ENCODE measurements at regions not wholly inside any gene's neighbourhood (a gene's known extent, or its start where the extent isn't known, plus 50 kb on each side); places are given as distances from the start of the nearest gene placed in this dataset.
"Not testable (repeated sequence)": the region's sequence is repeated elsewhere in the genome, so short reads cannot be mapped to it uniquely, and the experiment has no call there.

GRCh38 chr12:46516933-46517578 is 144.5 kb upstream of the SLC38A2 start:
- no peak for DNase-seq

- DNase-seq = no peak
Measured at GRCh38 chr12:46516238-46516932, 143.8 kb upstream of the SLC38A2 start.

GRCh38 chr12:46515829-46516228 is 143.3 kb upstream of the SLC38A2 start:
- DNase-seq = no peak

- no peak for DNase-seq
Measured at GRCh38 chr12:46514886-46515285, 142.3 kb upstream of the SLC38A2 start.

- DNase-seq = not testable (repeated sequence)
Measured at GRCh38 chr12:46510257-46510656, 137.7 kb upstream of the SLC38A2 start.

GRCh38 chr12:46509135-46509534 is 136.6 kb upstream of the SLC38A2 start:
- DNase-seq = no peak

GRCh38 chr12:46508651-46509050 is 136.1 kb upstream of the SLC38A2 start:
- DNase-seq = no peak

GRCh38 chr12:46507766-46508165 is 135.2 kb upstream of the SLC38A2 start:
- DNase-seq = no peak

GRCh38 chr12:46506961-46507360 is 134.4 kb upstream of the SLC38A2 start:
- DNase-seq = no peak

GRCh38 chr12:46506198-46506597 is 133.6 kb upstream of the SLC38A2 start:
- DNase-seq = no peak

GRCh38 chr12:46504494-46504893 is 131.9 kb upstream of the SLC38A2 start:
- no peak for DNase-seq

GRCh38 chr12:46503637-46504175 is 131.1 kb upstream of the SLC38A2 start:
- DNase-seq = no peak

GRCh38 chr12:46500673-46501072 is 128.1 kb upstream of the SLC38A2 start:
- no peak for DNase-seq

GRCh38 chr12:46499901-46500300 is 127.3 kb upstream of the SLC38A2 start:
- no peak for DNase-seq

GRCh38 chr12:46499226-46499625 is 126.7 kb upstream of the SLC38A2 start:
- DNase-seq = no peak

GRCh38 chr12:46497739-46498138 is 125.2 kb upstream of the SLC38A2 start:
- no peak for DNase-seq

GRCh38 chr12:46494424-46494823 is 121.9 kb upstream of the SLC38A2 start:
- no peak for DNase-seq

GRCh38 chr12:46493834-46494181 is 121.2 kb upstream of the SLC38A2 start:
- no peak for DNase-seq

GRCh38 chr12:46493150-46493833 is 120.7 kb upstream of the SLC38A2 start:
- DNase-seq = no peak

- no peak for DNase-seq
Measured at GRCh38 chr12:46492471-46493085, 120.0 kb upstream of the SLC38A2 start.

GRCh38 chr12:46491548-46491947 is 119.0 kb upstream of the SLC38A2 start:
- no peak for DNase-seq

- no peak for DNase-seq
Measured at GRCh38 chr12:46490635-46491034, 118.1 kb upstream of the SLC38A2 start.

GRCh38 chr12:46489951-46490388 is 117.4 kb upstream of the SLC38A2 start:
- DNase-seq = no peak
